Erythroblast (primary cell): ENCODE measurements at regions not wholly inside any gene's neighbourhood (a gene's known extent, or its start where the extent isn't known, plus 50 kb on each side); places are given as distances from the start of the nearest gene placed in this dataset.

Experiments
- DNase-seq, 2 experiments: peaks; one replicate each; lab custom pipeline; 2025; lab: John Stamatoyannopoulos, UW
- GATA1 ChIP-seq: IDR thresholded peaks from 2 replicates; pipeline ENCODE4 v1.6.1; 2011; ENCODE audit warnings: low read depth, mild to moderate bottlenecking, control low read depth, low read length, moderate library complexity
- POLR2A ChIP-seq: IDR thresholded peaks from 2 replicates; pipeline ENCODE4 v1.6.1; 2011; ENCODE audit warnings: mild to moderate bottlenecking, low read length

DNA sequence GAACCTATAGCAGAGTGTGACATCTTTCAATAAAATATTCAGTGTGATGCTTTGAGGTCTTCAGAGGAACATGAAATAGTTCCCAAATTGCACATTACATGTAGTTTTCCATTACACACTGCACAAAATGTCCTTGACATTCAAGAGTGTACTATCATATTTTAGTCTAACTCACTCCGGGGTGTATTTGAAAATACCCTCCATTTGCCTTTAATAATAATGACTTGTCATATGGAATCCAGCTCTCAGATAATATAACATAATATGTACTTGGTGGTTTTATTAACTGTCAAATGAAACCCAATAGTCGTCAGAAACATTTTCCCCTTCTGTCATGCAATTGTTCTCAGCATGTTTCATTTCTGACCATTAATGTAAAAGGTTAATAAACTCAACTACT, 176.7 kb upstream of the CDH19 start:
- no peak for TF ChIP-seq GATA1
- DNase-seq: no peak

DNA sequence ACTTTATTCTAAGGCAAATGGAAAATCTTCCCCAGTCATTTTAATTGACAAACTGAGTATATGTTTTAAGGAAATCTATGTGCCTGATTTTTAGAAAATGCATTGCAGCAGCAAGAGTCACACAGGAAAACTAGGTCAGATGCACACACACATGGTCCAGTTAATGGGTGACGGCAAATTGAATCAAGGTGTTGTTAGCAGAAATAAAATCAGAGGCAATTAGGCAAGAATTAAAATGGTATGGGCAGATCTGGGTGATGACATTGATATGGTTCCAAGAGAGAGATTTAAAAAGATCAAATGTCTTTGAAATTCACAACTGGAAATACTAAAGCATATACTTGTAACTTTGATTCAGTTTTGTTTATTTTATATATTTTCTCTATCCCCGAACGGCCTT, 174.2 kb upstream of the CDH19 start:
- no peak for TF ChIP-seq GATA1
- no peak for TF ChIP-seq POLR2A
- DNase-seq: no peak

DNA sequence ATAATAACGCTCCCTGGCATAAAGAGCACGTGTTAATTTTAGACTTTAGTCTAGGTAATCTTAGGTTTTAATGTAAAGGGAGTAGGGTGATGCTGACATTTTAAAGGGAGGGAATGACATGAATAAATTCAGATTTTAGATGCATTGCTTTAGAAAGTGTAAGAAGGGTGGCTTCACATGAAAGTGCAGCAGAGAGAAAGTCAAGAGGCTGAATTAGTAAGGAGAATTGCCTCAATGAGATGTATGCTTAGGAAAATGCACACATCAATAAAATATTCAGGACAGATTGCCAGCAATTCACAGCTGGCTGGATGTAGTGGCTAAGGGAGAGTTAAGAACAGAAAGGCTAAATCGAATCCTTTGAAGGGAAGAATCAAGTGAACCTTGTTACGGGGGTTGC, 165.5 kb upstream of the CDH19 start:
- TF ChIP-seq GATA1: no peak
- TF ChIP-seq POLR2A: no peak
- DNase-seq: no peak

DNA sequence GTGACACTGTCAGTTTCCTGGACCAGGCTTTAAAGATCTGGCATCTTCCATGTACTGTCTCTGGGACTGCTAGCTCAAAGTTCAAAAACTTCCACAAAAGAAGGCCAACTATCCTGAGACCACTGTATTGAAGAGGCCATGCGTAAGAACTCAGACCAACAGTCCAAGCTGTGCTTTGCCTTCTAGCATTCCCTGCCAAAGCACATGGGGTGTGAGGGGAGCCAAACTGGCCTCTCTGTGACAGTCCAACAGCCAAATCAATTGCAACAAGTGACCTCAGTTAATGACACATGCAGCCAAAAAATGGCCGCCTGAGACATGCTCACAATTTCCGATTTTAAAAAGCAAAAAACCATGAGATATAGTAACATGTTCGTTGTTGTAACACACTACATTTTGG, 160.3 kb upstream of the CDH19 start:
- TF ChIP-seq GATA1 (no peak), POLR2A (no peak)
- DNase-seq: no peak

GRCh38 chr18:66761166-66761565, 157.3 kb upstream of the CDH19 start:
- no peak for DNase-seq
- TF ChIP-seq POLR2A: no peak
- no peak for TF ChIP-seq GATA1

- TF ChIP-seq GATA1 (no peak), POLR2A (no peak)
These were observed 156.7 kb upstream of the CDH19 start for GRCh38 chr18:66760559-66760958.

DNA sequence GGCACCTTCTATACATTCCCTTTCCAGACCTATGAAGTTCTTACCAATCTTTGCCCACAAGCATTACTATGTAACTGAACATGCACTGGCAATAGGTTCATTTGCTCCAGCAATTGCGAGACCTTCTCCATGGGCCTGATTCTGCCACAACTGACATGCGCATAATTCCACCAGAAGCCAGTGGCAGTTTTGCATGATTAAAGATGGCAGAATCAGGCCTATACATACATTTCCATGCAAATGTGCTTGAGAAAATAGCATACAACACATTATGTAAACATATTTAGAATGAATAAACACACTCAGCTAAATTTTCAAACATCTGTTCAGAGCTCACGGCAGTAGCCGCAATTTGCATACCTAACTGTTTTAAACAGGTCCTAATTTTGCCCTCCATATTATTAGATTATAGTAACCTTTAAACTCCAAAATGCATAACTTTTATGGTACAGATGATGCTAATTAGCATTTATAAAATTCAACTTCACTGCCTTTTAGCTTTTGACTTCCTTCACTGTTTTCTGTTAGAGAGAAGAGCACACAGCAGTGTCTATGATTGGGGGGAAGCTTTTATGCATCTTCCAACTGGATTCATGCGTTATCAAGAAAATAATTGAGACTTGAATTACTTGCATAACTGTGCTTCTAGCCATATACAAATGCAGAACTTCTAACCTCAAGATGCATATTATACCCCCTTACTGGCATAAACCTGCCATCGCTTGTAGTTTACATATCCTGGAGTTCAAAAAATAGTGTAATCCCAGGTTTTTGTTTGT, 155.3 kb upstream of the CDH19 start:
- no peak for TF ChIP-seq POLR2A
- no peak for TF ChIP-seq GATA1
- no peak for DNase-seq

More at GRCh38 chr18:66760559-66760958, 156.7 kb upstream of the CDH19 start:
- DNase-seq: no peak

- no peak for TF ChIP-seq POLR2A
- TF ChIP-seq GATA1: no peak
- no peak for DNase-seq
These were observed 154.1 kb upstream of the CDH19 start for GRCh38 chr18:66757946-66758345.

DNA sequence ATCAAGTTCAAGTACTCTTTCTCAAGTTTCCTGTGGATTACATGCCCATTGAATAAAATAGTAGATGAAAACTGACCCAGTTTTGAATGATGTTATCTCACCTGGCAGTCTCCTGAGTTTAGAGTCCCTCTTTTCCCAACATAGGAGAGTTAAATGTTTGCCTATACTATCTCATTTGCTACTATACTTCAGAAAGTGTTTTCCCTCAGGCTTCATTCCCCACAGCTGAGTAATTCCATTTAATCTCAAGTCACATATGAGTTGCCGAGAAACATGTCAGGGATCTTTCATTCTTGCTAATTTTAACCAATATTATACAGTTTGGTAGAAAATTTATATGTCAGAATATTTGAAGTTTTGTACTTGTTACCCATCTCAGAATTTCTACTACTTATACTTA, 150.4 kb upstream of the CDH19 start:
- TF ChIP-seq GATA1: no peak
- no peak for TF ChIP-seq POLR2A
- DNase-seq: no peak

DNA sequence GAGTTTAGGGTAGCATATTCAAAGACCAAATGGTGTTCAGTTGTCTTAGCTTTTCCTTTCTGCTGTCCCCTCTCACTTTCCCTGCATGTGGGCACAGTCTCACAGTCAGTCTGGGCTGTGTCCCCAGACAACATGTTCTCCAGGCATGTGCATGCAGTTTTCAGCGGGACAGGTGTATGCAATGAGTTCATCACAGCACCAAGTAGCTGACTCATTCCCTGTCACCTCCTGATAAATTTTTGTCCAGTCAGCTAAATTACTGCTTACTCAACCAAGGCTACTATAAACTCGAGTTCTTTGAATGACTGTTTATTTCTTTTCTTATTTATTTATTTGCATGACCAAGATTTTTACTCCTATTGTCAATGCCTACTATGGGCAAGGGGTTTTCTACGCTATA, 148.8 kb upstream of the CDH19 start:
- peak; percentile 17 to 51 for DNase-seq
- TF ChIP-seq POLR2A: no peak
- no peak for TF ChIP-seq GATA1

- no peak for DNase-seq
- TF ChIP-seq POLR2A (no peak), GATA1 (no peak)
These were observed 145.7 kb upstream of the CDH19 start for GRCh38 chr18:66749481-66750035.

- TF ChIP-seq POLR2A (no peak), GATA1 (no peak)
- DNase-seq: no peak
These were observed 145.1 kb upstream of the CDH19 start for GRCh38 chr18:66749030-66749429.

GRCh38 chr18:66742832-66743231, 138.9 kb upstream of the CDH19 start:
- no peak for TF ChIP-seq GATA1
- no peak for TF ChIP-seq POLR2A

DNA sequence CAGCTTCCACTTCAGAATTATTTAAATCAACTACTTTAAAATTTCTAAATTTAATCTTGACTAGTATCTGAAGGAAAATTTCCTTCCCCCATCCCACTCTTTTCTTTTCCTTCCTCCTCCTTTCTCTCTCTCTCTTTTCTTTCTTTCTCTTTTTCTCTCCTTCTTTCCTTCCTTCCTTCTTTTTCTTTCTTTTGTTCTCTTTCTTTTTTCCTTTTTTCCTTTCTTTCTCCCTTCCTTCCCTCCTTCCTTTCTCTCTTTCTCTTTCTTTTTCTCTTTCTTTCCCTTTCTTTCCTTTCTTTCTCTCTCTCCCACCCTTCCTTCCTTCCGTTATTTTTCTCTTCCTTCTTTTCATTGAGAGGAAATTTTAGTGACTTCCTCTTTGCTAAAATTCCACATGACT, 132.0 kb upstream of the CDH19 start:
- TF ChIP-seq GATA1: no peak
- no peak for TF ChIP-seq POLR2A
- no peak for DNase-seq

More at GRCh38 chr18:66742832-66743231, 138.9 kb upstream of the CDH19 start:
- DNase-seq: no peak

GRCh38 chr18:66734451-66734850, 130.6 kb upstream of the CDH19 start:
- no peak for TF ChIP-seq POLR2A
- no peak for TF ChIP-seq GATA1
- DNase-seq: no peak

- TF ChIP-seq POLR2A: no peak
- TF ChIP-seq GATA1: no peak
- DNase-seq: no peak
These were observed 128.0 kb upstream of the CDH19 start for GRCh38 chr18:66731890-66732289.
